Colonic mucosa (tissue), 4 donors: ENCODE measurements at regions not wholly inside any gene's neighbourhood (a gene's known extent, or its start where the extent isn't known, plus 50 kb on each side); places are given as distances from the start of the nearest gene placed in this dataset.

ENCODE experiments used
- DNase-seq: peaks from one replicate; pipeline ENCODE4 v3.0.0-alpha.2; 2020
- H3K27ac ChIP-seq: fragments of 200-600 bp; one replicate; pipeline ENCODE4 v1.8.0; 2021
- H3K27me3 ChIP-seq: fragments of 200-600 bp; one replicate; pipeline ENCODE4 v1.8.0; 2021
- H3K36me3 ChIP-seq: fragments of 200-600 bp; one replicate; pipeline ENCODE4 v1.8.0; 2021
- H3K4me1 ChIP-seq: fragments of 200-600 bp; one replicate; pipeline ENCODE4 v1.8.0; 2021; ENCODE audit warnings: mild to moderate bottlenecking
- H3K4me3 ChIP-seq: fragments of 200-600 bp; one replicate; pipeline ENCODE4 v1.8.0; 2021
- H3K9ac ChIP-seq, 2 donors: one replicate each; pipeline ENCODE4 v1.7.0; 2013; ENCODE audit warnings: control low read depth in 2 of 2, low read depth in 2 of 2, low read length in 2 of 2
- H3K9me3 ChIP-seq: fragments of 200-600 bp; one replicate; pipeline ENCODE4 v1.8.0; 2021
- intact Hi-C: fragments of 100-400 bp; cut with DNase I; formaldehyde crosslinking; loops from one replicate; pipeline ENCODE4 v1.14.1; 2022
- TF ChIP-seq, protein P1 (sequence below): fragments of 200-600 bp; IDR thresholded peaks from one replicate; pipeline ENCODE4 v1.8.0; 2022; ENCODE audit warnings: antibody characterized with exemption, mild to moderate bottlenecking
- donor health status: healthy.
- donor health status: DM: no; HTN: no; CAD: no.
- donor health status: DM: no; HTN: no; CAD: no.

DNA sequence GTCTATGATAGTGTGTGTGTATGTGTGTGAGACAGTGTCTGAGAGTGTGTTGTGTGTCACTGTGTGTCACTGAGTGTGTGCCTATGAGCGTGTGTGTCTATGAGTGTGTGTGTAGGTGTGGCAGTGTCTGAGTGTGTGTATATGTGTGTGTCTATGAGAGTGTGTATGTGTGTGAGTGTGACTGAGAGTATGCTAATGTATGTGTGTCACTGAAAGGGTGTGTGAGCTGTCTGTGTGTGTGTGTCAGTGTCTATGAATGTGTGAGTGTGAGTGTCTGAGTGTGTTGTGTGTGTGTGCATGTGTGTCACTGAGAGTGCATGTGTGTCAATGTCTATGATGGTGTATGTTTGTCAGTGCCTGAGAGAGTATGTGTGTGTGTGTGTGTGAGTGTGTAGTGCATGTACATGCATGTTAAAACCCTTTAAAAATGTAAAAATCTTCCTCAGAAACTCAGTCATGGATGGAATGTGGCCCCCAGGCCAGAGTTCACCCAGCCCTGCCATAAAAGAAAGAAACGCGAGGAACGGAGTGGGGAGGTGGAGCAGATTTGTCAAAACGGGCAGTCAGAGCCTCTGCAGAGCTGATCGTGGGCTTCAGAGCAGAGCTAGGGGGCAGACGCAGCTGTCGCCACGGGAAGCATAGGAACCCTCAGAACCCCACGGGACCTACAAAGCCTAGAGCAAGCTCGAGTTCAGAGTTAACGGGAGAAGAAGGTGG lies 218.8 kb downstream of the CTTN start:
- no peak overlapping the region for H3K4me3 ChIP-seq
- H3K27me3 ChIP-seq, result no peaks in the 10 kb centered on the region
- H3K9me3 ChIP-seq, result no peaks in the 10 kb centered on the region
- no peak overlapping the region for H3K27ac ChIP-seq
- intact Hi-C loops, result no loop called here
- no peaks in the 10 kb centered on the region for H3K36me3 ChIP-seq
- peaks cover 6% of the 10 kb centered on the region for H3K4me1 ChIP-seq
- TF ChIP-seq, protein P1, sequence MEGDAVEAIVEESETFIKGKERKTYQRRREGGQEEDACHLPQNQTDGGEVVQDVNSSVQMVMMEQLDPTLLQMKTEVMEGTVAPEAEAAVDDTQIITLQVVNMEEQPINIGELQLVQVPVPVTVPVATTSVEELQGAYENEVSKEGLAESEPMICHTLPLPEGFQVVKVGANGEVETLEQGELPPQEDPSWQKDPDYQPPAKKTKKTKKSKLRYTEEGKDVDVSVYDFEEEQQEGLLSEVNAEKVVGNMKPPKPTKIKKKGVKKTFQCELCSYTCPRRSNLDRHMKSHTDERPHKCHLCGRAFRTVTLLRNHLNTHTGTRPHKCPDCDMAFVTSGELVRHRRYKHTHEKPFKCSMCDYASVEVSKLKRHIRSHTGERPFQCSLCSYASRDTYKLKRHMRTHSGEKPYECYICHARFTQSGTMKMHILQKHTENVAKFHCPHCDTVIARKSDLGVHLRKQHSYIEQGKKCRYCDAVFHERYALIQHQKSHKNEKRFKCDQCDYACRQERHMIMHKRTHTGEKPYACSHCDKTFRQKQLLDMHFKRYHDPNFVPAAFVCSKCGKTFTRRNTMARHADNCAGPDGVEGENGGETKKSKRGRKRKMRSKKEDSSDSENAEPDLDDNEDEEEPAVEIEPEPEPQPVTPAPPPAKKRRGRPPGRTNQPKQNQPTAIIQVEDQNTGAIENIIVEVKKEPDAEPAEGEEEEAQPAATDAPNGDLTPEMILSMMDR, result no peak
- no peak overlapping the region for H3K9ac ChIP-seq
- no peak for DNase-seq

- no peaks in the 10 kb centered on the region for H3K36me3 ChIP-seq
- intact Hi-C loops, result no loop called here
- peaks cover 7% of the 10 kb centered on the region for H3K4me1 ChIP-seq
- H3K9me3 ChIP-seq, result no peaks in the 10 kb centered on the region
- no peak overlapping the region for H3K4me3 ChIP-seq
- H3K27ac ChIP-seq, result peak overlapping the region; percentile 70
- peak overlapping the region; percentile 14 to 47 for H3K9ac ChIP-seq
- TF ChIP-seq, protein P1, result no peak
- no peaks in the 10 kb centered on the region for H3K27me3 ChIP-seq
- peak; percentile 69 for DNase-seq
Observed at GRCh38 chr11:70618431-70619101, 220.2 kb downstream of the CTTN start.

DNA sequence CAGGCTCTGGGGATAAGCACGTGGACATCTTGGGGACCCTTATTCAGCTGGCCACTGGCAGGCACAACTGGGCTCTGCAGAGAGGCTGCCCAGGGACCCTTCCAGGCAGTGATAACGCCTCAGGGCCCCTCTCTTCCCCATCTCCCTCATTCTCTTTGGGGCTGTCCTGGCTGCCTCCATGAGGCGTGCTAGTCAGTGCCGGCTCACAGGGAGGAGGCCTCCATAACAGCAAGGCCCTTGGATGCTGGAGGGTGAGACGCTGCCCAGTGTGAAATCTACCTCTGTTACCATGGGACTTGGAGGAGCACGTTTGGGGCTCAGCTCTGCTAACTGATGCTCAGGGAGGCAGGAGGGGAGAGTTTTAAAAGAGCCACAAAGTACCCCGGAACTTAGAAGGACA lies 221.3 kb downstream of the CTTN start:
- no peaks in the 10 kb centered on the region for H3K9me3 ChIP-seq
- peaks cover 14% of the 10 kb centered on the region for H3K4me1 ChIP-seq
- H3K4me3 ChIP-seq, result no peak overlapping the region
- no peaks in the 10 kb centered on the region for H3K27me3 ChIP-seq
- no peak for DNase-seq
- no peaks in the 10 kb centered on the region for H3K36me3 ChIP-seq
- intact Hi-C loops, result no loop called here
- no peak overlapping the region for H3K27ac ChIP-seq
- H3K9ac ChIP-seq, result no peak overlapping the region
- TF ChIP-seq, protein P1, result no peak

DNA sequence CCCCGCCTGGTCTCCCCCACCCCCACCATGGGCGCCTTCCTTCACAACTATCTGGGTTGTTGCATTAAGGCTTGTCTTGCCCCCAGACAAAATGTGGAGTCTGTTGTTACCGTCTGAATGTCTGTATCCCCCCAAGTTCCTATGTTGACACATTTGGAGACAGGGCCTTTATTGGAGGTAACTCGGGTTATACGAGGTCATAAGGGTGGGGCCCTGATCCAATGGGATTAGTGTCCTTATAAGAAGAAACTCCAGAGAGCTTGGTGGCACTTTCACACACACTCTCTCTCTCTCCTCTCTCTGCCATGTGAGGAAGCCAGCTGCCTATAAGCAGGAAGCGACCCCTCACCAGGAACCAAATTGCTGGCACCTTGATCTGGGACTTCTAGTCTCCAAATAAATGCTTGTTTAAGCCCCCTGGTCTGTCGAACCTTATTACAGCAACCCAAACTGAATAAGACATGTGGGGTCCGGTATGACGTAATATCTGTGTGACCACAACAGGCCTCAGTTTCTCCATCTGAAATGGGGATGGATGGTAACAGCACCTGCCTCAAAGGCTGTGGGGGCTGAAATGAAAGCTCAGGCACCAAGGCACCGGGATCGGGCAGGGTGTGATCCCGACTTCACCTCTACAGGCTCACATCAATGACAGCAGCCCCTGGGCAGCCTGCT lies 222.3 kb downstream of the CTTN start:
- H3K27ac ChIP-seq, result no peak overlapping the region
- intact Hi-C loops, result no loop called here
- H3K4me3 ChIP-seq, result no peak overlapping the region
- H3K27me3 ChIP-seq, result no peaks in the 10 kb centered on the region
- H3K9me3 ChIP-seq, result no peaks in the 10 kb centered on the region
- H3K4me1 ChIP-seq, result peaks cover 14% of the 10 kb centered on the region
- TF ChIP-seq, protein P1, result no peak
- H3K9ac ChIP-seq, result no peak overlapping the region
- no peak for DNase-seq
- H3K36me3 ChIP-seq, result no peaks in the 10 kb centered on the region

DNA sequence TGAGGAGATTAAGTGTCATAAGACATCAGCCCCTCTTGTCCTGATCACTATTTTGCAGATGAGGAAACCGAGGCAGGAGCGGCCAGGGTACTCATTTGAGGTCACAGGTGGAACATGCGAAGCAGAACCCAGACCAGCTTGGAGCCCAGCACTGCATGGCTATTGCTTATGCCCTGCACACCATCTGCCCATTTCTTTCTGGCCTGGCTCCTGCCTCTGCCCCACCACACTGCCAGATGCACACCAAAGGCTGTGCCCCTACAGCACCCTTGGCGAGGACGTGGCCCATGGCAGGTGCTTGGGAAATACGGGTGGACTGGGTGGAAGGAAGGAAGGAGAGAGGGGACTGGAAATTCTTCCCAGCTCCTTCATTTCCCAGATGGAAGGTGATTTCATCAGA lies 222.9 kb downstream of the CTTN start:
- Histone ChIP-seq H3K36me3 (no peaks in the 10 kb centered on the region), H3K27ac (no peak overlapping the region), H3K4me3 (no peak overlapping the region), H3K4me1 (peaks cover 14% of the 10 kb centered on the region), H3K9me3 (no peaks in the 10 kb centered on the region), H3K9ac (no peak overlapping the region), H3K27me3 (no peaks in the 10 kb centered on the region)
- intact Hi-C loops, result no loop called here
- TF ChIP-seq, protein P1, result no peak
- DNase-seq, result no peak
